ENCODE measurements at regions not wholly inside any gene's neighbourhood (a gene's known extent, or its start where the extent isn't known, plus 50 kb on each side); places are given as distances from the start of the nearest gene placed in this dataset.
A peak's percentile ranks its signal among the peaks of the same experiment; 100 is the strongest.

GRCh38 chr4:182018691-182019090, 224.5 kb upstream of the TENM3 start:
- DNase-seq (ENCODE audit: low spot score), result no peak

DNA sequence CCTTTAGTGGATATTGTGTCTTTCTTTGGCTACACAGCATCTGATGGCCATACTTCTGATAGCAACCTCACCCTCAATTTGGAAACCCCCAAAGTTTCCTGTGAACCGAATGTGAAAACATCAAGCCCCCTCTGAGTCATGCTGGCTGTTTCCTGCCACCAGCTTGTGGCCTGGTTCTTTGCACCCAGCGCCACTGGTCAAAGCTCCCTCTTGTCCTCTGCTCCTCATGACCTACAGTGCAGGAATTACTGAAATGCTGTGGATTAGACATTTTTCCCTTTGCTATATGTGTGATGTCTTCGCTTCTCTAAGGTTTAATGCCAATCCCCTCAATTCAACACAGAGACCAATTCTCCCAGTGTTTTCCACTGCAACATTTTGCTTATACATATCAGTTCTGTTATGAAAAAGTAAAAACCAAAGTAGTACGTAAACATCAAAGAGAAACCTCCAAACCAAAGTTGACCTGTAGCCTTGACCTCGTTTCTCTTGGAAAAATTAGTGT, 224.0 kb upstream of the TENM3 start:
- no peak for DNase-seq (ENCODE audit: low spot score)

- DNase-seq (ENCODE audit: low spot score), result no peak
Observed at GRCh38 chr4:182022909-182023308, 220.3 kb upstream of the TENM3 start.

- DNase-seq (ENCODE audit: low spot score), result no peak
Observed at GRCh38 chr4:182023469-182023868, 219.7 kb upstream of the TENM3 start.

DNA sequence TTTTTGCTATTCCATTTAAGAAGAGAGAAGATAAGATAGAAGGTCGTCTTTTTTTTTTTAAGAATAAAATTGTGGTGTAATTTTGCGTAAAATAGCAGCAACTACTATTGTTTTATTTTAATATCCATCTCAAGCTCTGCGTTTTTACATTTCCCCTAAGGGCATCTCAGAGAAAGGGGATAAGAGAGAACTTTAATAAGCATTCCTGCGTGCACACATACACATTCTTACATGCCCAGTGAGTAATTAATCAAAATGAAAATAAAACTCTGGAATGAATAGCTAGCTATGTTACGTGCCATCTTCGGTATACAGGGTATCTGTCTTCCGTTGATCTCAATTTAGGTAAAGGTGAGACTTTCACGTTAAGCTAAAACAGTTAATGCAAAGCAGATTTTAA, 200.3 kb upstream of the TENM3 start:
- DNase-seq (ENCODE audit: low spot score), result no peak

GRCh38 chr4:182048871-182049270, 194.3 kb upstream of the TENM3 start:
- DNase-seq (ENCODE audit: low spot score), result no peak

- DNase-seq (ENCODE audit: low spot score), result no peak
Observed at GRCh38 chr4:182056866-182057265, 186.3 kb upstream of the TENM3 start.

GRCh38 chr4:182062458-182062857, 180.7 kb upstream of the TENM3 start:
- no peak for DNase-seq (ENCODE audit: low spot score)

- peak; percentile 4 for DNase-seq (ENCODE audit: low spot score)
Observed at GRCh38 chr4:182062936-182063335, 180.3 kb upstream of the TENM3 start.

DNA sequence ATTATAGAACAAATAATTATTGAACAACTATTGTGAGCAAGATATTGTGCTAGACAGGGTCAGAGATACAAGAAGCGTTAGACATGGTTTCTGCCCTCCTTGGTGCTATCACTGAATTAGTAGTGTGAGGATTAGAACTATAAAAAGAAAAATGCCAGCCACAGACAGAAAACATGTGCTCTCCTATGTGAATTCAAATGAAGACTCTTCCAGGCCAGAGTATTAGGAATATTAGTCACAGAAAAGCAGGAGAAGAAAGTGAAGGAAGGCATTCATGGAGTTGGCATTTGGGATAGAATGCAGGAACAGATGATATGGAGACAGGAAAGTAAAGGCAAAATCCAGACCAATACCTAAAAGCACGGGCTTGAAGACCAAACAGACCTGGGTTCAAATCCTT, 179.6 kb upstream of the TENM3 start:
- DNase-seq (ENCODE audit: low spot score), result no peak

DNA sequence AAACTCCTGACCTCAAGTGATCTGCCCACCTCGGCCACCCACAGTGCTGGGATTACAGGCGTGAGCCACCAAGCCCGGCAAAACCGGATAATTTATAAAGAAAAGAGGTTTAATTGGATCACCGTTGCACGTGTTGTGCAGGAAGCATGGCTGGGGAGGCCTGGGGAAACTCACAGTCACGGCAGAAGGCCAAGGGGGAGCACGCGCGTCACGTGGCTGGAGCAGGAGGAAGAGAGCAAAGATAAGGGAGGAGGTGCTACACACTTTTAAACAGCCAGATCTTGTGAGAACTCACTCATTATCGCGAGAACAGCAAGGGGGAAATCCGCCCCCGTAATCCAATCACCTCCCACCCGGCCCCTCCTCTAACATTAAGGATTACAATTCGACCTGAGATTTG, 177.9 kb upstream of the TENM3 start:
- DNase-seq (ENCODE audit: low spot score), result no peak

GRCh38 chr4:182066037-182066436, 177.2 kb upstream of the TENM3 start:
- no peak for DNase-seq (ENCODE audit: low spot score)

DNA sequence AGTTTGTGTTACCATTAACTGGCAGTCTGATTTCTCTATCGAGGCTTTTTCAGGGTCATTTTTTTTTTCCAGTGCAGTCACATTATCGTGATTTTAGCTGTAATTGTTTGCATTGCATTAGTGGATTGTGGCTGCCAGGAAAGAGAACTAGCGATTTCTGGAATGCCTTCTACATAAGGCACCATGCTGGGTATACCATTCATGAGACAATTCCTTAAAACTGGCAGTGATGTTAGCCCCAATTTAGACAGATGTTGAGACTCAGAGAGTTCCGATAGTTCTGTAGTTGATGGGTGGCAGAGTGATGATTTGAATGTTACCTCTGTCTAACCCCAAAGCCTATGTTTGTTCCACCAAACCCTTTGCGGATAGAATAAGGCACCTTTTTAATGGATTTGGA, 175.4 kb upstream of the TENM3 start:
- no peak for DNase-seq (ENCODE audit: low spot score)

GRCh38 chr4:182068920-182069319, 174.3 kb upstream of the TENM3 start:
- no peak for DNase-seq (ENCODE audit: low spot score)

- DNase-seq (ENCODE audit: low spot score), result no peak
Observed at GRCh38 chr4:182073278-182073677, 169.9 kb upstream of the TENM3 start.

DNA sequence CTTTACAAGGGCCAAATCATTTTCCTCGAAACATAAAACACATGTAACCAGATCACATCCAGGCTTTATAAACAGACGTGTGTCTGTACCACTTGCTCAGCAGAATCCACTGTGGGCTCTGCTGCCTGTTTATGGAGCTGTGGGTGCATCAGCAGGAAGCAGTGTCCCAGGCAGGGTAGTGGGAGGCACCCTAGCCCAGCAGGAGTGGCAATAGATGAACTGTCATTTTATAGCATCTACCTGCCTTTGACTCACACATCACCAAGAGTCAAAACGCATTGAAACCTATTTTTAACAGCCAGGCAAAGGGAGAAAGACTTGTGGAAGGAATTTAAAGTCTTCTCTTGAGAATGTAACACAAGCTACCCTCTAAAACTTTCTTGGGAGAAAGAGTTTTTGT, 169.1 kb upstream of the TENM3 start:
- DNase-seq (ENCODE audit: low spot score), result no peak

GRCh38 chr4:182074810-182075209, 168.4 kb upstream of the TENM3 start:
- no peak for DNase-seq (ENCODE audit: low spot score)

GRCh38 chr4:182082910-182083309, 160.3 kb upstream of the TENM3 start:
- DNase-seq (ENCODE audit: low spot score), result no peak

GRCh38 chr4:182083671-182084410, 159.4 kb upstream of the TENM3 start:
- DNase-seq (ENCODE audit: low spot score), result no peak

DNA sequence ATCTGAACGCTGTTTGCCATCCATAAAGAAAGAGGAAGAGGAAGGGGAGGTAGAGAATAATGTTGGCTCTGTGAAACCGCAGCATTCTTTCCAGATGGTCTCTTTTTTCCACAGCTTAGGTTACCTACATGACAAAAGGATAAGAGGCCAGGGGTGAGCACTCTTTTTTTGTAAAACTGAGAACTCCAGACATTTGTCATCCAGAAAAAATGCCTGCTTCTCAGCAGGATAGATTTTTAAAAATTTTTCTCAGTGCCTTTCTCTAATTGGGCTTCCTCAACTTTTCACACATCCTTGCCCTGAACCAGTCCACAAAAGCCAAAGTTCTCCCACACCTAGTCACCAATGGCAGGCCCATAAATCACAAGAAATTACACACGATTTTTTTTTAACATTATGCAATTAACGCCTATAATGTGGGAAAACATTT, 158.1 kb upstream of the TENM3 start:
- DNase-seq (ENCODE audit: low spot score), result no peak

- no peak for DNase-seq (ENCODE audit: low spot score)
Observed at GRCh38 chr4:182089326-182089725, 153.9 kb upstream of the TENM3 start.

DNA sequence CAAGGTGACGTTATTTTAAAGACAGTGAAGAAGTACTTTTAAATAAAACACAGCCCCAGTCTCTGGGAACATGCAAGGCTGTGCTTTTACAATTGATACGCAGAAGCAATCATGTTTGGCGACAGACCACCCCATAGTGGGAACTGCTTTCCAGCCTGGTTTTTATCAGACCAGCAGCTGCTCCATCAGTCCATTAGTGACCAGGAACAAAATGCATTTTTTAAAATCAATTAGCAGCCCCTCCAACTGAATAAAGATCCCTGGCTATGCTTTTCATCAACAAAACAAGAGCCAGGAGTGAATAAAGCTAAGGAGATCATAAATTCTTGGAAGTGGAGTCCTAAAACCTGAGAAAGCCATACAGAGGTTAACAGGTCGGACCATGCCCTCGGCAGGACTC, 153.0 kb upstream of the TENM3 start:
- no peak for DNase-seq (ENCODE audit: low spot score)

GRCh38 chr4:182091128-182091527, 152.1 kb upstream of the TENM3 start:
- no peak for DNase-seq (ENCODE audit: low spot score)

DNA sequence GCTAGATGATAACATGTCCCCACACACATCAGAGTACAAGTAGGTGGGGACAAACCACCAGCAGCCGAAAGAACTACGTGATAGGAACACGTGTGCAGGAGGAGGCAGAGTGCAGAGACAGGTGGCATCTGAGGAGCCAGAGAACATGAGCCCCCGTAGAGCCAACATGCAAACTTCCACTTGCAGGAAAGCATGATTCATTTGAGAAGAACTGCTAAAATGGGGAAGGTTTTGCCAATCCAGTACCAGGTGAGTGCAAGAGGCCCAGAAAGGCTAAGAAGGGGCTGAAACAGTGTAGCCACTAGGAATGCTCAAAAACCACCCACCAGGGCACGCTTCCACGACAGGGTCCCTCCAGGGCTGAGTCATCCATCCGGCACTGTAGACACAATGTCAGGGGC, 149.8 kb upstream of the TENM3 start:
- DNase-seq (ENCODE audit: low spot score), result no peak

Measured in kidney capillary endothelial cell (primary cell).